HG02981 (cell line): ENCODE measurements at regions not wholly inside any gene's neighbourhood (a gene's known extent, or its start where the extent isn't known, plus 50 kb on each side); places are given as distances from the start of the nearest gene placed in this dataset.

Experiments
- ATAC-seq: cut with Tn5 transposase; IDR thresholded peaks from one replicate; pipeline ENCODE4 v1.9.1; 2021; ENCODE audit warnings: mild to moderate bottlenecking, moderate library complexity; ENCODE audit not compliant: unreplicated experiment

DNA sequence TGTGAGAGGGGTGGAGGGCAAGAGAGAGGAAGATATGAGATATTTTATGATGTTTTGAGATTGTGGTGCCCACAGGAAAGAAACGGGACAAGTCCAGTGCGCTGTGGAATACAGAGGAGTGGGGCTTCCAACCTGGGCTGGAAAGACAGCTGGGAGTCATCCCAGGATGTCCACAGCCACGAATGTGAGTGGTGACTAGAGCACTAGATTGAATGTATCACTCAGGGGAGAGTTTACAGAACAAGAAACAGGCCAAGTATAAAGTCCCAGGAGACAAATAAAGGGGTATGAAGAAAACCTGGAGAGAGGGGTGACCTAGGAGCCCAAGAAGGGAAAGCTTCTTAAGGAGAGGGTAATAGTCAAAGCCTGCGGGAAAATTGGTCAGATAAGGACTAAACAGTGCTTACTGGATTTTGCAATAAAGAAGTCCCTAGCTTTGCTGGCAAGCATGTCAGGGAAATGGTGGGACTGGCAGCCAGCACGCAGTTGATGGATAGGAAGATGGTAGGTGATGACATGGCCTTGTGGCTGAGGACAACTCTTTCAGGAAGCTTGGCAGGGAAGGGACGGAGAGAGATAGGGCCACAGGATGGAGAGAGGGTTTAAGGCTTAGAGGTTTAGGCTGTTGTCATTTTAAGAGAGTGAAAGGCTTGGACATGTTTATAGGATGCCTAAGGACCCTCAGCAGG lies 114.5 kb downstream of the AXIN2 start:
- no peak for ATAC-seq

GRCh38 chr17:65446043-65446442 lies 115.4 kb downstream of the AXIN2 start:
- no peak for ATAC-seq

DNA sequence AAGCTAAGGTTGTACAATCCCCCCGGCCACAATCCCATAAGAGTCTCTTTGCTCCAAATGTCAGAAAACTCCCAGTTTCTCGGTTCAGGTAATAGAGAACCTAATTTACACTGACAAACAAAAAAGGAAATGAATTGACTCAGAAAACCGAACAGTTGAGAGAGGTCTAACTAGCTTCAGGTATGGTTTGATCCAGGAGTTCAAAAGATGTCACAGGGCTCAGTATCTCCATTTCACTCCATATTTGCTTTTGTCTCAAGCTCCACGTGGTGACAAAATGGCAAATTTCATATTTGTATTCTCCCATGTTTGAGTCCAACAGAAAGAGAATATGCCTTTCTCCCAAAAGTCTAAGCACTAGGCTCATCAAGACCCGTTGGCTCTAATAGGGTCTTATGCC lies 117.4 kb downstream of the AXIN2 start:
- no peak for ATAC-seq

DNA sequence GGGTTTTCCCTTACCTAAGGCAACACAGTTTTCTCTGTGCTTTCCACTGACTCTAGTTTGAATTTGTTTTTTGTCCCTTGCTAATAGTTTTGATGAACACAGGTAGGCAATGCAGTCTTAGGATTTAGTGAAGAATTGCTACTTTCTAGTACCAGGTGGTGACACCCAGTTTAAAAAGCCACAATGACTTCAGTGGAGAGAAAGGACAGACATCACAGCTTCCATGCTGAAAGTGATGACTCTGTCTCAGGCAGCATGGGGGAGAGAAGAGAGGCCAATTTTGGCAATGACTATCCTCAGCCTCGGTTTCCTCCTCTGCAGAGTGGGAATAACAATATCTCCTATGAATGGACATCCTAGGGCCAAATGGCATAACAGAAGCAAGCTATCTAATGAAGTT lies 118.8 kb downstream of the AXIN2 start:
- no peak for ATAC-seq

GRCh38 chr17:65442250-65442649 lies 119.2 kb downstream of the AXIN2 start:
- no peak for ATAC-seq

- ATAC-seq, result no peak
These were observed 120.3 kb downstream of the AXIN2 start for GRCh38 chr17:65441053-65441605.

DNA sequence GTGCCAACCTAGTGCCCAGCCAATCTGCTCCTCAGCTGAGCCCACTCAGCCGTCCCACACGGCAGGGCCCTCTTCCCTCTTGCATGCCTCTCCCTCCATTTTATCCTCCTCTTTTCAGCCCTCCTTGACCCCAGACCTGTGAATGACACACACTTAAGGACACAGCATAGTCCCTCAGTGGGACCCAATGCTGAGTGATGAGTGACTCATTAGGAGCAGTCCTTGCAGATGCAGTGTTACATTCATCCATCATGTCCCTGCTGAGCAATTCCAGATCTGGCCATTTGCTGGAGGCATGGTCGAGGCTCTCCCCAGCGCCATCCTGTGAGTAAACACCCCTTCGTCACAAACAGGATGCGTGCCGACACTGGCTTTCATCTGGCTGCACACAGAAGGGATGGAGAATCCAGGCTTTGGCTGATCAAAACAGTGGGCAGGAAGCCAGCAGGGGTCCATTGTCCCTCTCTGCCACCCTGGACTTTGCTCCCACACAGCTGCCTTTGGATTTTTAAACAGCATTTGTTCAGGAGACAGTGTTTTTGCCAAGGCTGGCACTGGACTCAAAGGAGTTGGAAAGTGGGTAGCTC lies 122.6 kb downstream of the AXIN2 start:
- no peak for ATAC-seq

DNA sequence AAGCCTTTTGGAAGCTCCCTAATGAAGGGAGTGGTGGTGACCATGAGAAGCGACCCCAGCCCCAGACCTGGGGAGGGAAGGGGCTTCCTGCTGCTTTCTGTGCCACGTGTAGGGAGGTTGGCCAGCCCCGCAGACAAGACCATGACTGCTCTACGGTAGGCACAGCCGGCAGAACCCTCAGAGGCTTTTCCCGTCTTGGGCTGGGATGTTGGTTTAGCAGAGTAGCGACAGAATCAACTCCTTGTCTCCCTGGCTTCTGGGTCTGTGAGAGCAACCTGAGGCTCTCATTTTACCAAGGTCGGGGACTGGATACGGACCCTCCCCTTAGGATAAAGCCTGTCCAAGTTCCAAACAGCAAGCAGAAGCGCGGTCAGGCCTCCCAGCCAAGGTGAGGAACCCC lies 123.3 kb downstream of the AXIN2 start:
- ATAC-seq, result no peak

- ATAC-seq, result no peak
These were observed 124.6 kb downstream of the AXIN2 start for GRCh38 chr17:65436871-65437270.

- ATAC-seq, result no peak
These were observed 126.6 kb downstream of the AXIN2 start for GRCh38 chr17:65434878-65435277.

DNA sequence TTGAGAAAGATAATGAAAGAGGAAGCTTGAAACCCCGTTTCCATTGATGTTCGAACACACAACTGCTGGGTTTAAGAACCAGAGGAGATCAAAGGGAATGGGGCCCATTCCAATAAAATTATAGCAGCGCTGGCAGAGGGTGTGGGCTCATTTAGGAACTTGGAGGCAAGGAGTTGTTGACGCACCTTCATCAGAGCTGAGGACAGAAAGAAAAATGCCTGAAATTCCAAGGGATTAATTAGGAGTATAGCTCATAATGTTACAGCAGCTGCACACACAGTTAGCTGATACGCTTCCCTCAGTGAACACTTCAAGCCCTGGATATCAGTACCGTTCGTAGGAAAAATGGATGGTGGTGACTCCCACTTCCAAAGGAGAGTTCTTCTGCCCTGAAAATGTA lies 127.2 kb downstream of the AXIN2 start:
- no peak for ATAC-seq

DNA sequence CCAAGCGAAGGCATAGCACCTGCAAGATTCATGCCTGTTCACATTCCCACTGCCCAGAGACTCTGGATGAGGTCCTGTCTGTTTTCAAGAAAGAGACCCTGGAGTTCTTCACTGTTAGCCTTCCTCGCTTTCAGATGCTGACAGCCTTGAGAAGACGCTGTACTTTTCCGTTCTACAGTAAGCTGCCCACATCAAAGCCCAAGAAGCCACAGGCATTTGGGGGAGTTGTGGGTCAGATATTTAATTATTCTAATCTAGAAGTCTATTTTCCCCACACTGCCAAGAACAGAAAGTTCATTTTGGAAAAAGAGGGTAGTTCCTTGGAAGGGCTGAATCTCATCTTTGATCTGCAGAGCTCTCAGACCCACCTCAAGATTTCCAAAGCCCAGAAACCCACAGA lies 127.9 kb downstream of the AXIN2 start:
- no peak for ATAC-seq

GRCh38 chr17:65433157-65433556 lies 128.3 kb downstream of the AXIN2 start:
- no peak for ATAC-seq

GRCh38 chr17:65431116-65431515 lies 130.3 kb downstream of the AXIN2 start:
- ATAC-seq, result no peak

- ATAC-seq, result no peak
These were observed 131.1 kb downstream of the AXIN2 start for GRCh38 chr17:65430209-65430833.

- no peak for ATAC-seq
These were observed 137.9 kb downstream of the AXIN2 start for GRCh38 chr17:65423346-65424140.

DNA sequence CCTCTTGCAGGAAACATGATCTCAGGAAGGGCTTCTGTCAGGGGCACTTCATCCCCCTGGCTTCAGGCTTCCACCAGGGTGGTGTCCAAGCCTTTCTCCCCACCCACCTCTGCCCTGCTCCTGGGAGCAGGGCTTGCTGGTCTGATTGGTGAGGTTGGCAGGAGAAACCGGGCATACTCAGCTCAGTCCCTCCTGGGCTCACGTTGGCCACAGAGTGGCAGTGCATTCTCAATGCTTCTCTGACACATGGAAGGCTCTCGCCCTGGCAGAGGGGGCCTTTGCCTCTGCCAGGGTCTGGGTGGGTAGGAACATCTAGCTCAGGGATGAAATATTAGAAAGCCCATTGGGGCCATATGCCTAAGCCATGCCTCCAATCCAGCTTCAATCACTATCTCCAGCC lies 142.8 kb downstream of the AXIN2 start:
- ATAC-seq, result no peak

DNA sequence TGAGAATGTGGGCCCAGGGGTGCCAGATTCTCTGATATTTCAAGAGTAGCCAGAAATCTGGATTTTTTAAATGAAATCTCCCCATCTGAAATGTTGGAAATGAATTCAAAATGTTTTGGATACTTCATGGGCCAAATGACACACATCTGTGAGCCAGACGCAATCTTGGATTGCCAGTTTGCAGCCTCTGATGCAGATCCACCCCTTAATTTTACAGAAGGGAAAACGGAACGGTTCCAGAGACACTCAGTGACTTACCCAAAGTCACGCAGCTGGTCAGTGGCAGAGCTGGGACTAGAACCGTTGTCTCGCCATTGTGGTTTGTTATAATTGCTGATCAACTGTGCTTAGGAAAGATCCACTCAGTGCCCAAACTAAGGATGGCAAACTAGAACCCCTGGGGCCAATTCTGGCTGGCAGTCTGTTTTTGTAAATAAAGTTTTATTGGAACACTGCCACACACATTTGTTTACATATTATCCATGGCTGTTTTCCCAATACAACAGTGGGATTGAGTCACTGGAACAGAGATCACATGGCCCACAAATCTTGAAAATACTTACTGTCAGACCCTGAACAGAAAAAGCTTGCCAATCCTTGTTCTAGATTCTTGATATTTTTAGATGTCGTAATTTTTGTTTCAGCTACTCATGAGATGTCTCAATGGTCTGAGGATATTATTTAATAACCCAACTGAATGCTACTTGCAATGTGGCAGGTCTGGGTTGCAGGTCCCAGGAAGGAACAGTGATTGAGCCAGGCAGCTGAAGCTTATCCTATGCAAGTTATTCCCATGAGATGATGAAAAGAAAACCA lies 143.8 kb downstream of the AXIN2 start:
- ATAC-seq, result no peak

DNA sequence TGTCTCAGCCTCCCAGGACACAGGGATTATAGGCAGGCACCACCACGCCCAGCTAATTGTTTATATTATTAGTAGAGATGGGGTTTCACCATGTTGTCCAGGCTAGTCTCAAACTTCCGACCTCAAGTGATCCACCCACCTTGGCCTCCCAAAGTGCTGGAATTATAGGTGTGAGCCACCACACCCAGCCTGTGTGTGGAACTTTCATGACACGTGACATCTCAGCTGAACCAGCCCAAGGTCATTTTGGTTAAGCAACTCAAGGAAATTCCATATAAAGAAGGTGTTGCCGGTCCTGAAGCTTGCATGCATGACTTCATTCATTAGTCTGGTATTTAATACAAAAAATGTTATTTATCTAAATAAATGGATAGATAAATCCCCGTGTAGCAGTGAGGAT lies 145.5 kb downstream of the AXIN2 start:
- no peak for ATAC-seq

GRCh38 chr17:65413390-65413789 lies 148.1 kb downstream of the AXIN2 start:
- ATAC-seq, result no peak

GRCh38 chr17:65409381-65409780 lies 152.1 kb downstream of the AXIN2 start:
- ATAC-seq, result no peak
